Osteocyte (in vitro differentiated cells): ENCODE measurements at regions not wholly inside any gene's neighbourhood (a gene's known extent, or its start where the extent isn't known, plus 50 kb on each side); places are given as distances from the start of the nearest gene placed in this dataset.

Source experiments
- DNase-seq: peaks from one replicate; pipeline ENCODE4 v3.0.0; 2021; ENCODE audit warnings: mixed read lengths; ENCODE audit not compliant: unreplicated experiment; ENCODE audit errors: extremely low spot score
- H3K27ac Mint-ChIP-seq: one replicate; pipeline ENCODE4 v1.8.0; 2021; ENCODE audit warnings: mild to moderate bottlenecking, mixed read lengths; ENCODE audit not compliant: unreplicated experiment
- H3K27me3 Mint-ChIP-seq: one replicate; pipeline ENCODE4 v1.8.0; 2021; ENCODE audit warnings: mixed read lengths; ENCODE audit not compliant: unreplicated experiment
- H3K36me3 Mint-ChIP-seq: one replicate; pipeline ENCODE4 v1.8.0; 2021; ENCODE audit warnings: mixed read lengths; ENCODE audit not compliant: unreplicated experiment
- H3K4me1 Mint-ChIP-seq: one replicate; pipeline ENCODE4 v1.8.0; 2021; ENCODE audit warnings: mixed read lengths; ENCODE audit not compliant: unreplicated experiment
- H3K4me3 Mint-ChIP-seq: one replicate; pipeline ENCODE4 v1.8.0; 2021; ENCODE audit warnings: mild to moderate bottlenecking, moderate library complexity, mixed read lengths; ENCODE audit not compliant: unreplicated experiment
- H3K9me3 Mint-ChIP-seq: one replicate; pipeline ENCODE4 v1.8.0; 2021; ENCODE audit warnings: mixed read lengths; ENCODE audit not compliant: unreplicated experiment
- TF ChIP-seq, protein P1 (sequence below): fragments of 200-600 bp; sonication (generic); IDR thresholded peaks from 2 replicates; pipeline ENCODE4 v1.5.0; 2021; ENCODE audit warnings: antibody characterized with exemption, mild to moderate bottlenecking, moderate library complexity

DNA sequence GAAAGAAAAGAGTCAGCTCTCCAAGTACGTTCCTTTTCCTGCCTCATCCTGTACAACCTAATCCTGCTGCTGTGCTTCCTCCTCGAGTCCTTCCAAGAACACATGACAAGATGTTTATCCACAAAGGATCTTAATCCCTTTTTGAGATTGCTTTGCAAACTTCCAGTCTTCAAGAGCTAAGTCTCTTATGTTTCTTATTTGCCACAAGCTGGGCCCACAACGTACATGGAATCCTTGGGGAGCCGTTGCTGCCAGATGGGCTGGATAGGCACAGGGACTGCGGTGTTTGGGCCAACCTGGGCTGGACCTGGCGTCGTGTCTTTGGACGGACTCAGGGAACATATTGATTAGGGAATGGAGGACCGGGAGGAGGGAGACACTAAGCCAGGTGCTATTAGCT lies 79.7 kb upstream of the AFDN start:
- H3K4me1 Mint-ChIP-seq = no peaks in the 10 kb centered on the region
- peaks cover 25% of the 10 kb centered on the region for H3K27me3 Mint-ChIP-seq
- DNase-seq = no peak
- no peaks in the 10 kb centered on the region for H3K9me3 Mint-ChIP-seq
- H3K36me3 Mint-ChIP-seq = no peaks in the 10 kb centered on the region
- no peak overlapping the region for H3K27ac Mint-ChIP-seq
- TF ChIP-seq, protein P1, sequence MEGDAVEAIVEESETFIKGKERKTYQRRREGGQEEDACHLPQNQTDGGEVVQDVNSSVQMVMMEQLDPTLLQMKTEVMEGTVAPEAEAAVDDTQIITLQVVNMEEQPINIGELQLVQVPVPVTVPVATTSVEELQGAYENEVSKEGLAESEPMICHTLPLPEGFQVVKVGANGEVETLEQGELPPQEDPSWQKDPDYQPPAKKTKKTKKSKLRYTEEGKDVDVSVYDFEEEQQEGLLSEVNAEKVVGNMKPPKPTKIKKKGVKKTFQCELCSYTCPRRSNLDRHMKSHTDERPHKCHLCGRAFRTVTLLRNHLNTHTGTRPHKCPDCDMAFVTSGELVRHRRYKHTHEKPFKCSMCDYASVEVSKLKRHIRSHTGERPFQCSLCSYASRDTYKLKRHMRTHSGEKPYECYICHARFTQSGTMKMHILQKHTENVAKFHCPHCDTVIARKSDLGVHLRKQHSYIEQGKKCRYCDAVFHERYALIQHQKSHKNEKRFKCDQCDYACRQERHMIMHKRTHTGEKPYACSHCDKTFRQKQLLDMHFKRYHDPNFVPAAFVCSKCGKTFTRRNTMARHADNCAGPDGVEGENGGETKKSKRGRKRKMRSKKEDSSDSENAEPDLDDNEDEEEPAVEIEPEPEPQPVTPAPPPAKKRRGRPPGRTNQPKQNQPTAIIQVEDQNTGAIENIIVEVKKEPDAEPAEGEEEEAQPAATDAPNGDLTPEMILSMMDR = no peak
- H3K4me3 Mint-ChIP-seq = no peak overlapping the region

DNA sequence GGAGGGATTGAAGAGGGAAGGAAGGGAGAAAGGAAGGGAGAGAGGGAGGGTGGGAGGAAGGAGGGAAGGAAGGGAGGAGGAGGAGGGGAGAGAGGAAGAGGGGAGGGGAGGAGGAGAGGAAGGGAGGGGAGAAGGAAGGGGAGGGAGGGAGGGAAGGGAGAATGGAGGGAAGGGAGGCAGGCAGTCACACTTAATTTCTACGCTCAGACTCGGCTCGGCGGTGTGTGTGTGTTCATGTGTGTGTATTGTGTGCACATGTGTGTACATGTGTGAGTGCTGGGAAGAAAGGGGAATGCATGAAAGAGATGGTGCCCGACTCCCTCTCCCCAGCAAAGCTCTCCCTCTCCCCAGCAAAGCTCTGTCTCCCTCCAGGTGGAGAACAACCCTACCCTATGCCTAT lies 79.1 kb upstream of the AFDN start:
- Mint-ChIP-seq H3K4me1 (no peaks in the 10 kb centered on the region), H3K36me3 (no peaks in the 10 kb centered on the region), H3K27me3 (peaks cover 31% of the 10 kb centered on the region), H3K9me3 (no peaks in the 10 kb centered on the region), H3K4me3 (no peak overlapping the region), H3K27ac (no peak overlapping the region)
- TF ChIP-seq, protein P1 = no peak
- no peak for DNase-seq

DNA sequence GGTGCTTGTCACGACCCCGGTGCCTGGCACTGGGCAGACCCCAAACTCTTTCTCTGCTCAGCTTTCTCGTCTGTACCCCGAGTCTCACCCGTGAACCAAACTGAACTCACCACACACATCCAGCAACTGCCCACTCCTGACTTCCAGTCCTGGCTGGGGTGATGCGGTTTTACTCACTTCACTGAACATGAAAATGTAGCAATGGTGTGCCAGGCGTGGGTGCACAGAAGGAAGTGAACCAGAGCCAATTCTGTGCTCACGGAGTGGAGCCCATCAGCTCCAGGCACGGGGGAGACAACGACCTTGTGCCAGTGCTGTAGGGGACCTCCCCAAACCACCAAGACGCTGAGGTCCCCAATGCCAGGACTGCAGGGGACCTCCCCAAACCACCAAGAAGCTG lies 78.7 kb upstream of the AFDN start:
- no peak for DNase-seq
- Mint-ChIP-seq H3K27ac (no peak overlapping the region), H3K27me3 (peaks cover 31% of the 10 kb centered on the region), H3K9me3 (no peaks in the 10 kb centered on the region), H3K36me3 (no peaks in the 10 kb centered on the region), H3K4me3 (no peak overlapping the region), H3K4me1 (no peaks in the 10 kb centered on the region)
- TF ChIP-seq, protein P1 = no peak

DNA sequence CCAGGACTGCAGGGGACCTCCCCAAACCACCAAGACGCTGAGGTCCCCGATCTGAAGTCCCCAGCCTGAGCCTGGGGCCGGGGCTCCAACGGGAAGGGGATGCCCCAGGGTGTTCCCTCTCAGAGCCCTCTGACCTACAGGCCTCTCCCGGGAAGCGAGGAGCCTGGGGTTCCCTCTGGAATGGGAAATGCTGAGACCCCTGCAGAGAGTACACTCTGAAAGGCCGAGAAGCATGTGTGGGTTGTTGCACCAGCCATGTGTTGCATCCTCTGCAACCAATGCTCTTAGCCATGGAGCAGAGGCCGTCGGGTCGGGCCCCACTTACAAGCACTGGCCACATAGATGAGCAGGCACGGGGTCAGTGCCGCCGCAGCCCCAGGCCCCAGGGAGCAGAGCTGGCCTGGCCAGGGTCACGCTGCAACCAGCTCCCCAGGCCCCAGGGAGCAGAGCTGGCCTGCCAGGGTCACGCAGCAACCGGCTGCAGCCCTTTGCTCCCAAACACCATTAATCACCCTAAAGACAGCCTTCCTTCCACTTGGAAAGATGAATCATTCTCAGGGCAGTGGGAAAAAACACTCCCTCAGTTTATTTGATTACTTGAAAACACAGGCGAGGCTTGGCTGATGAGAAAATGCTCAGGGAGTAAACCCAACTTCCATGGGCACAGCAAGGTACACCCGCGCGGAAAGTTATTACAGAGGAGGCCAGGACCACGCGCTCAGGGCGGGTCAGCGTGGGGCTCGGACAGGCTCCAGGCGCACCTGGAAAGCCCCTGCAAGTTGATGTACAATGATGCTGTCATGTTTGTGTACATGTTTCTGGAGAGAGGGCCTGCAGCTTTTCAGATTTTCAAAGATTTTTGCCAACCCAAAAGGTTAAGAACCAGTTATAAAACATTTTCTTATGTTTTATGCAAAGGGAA lies 78.0 kb upstream of the AFDN start:
- TF ChIP-seq, protein P1 = no peak
- no peak overlapping the region for H3K4me3 Mint-ChIP-seq
- peaks cover 33% of the 10 kb centered on the region for H3K27me3 Mint-ChIP-seq
- H3K4me1 Mint-ChIP-seq = no peaks in the 10 kb centered on the region
- H3K27ac Mint-ChIP-seq = no peak overlapping the region
- H3K36me3 Mint-ChIP-seq = no peaks in the 10 kb centered on the region
- no peak for DNase-seq
- H3K9me3 Mint-ChIP-seq = no peaks in the 10 kb centered on the region

DNA sequence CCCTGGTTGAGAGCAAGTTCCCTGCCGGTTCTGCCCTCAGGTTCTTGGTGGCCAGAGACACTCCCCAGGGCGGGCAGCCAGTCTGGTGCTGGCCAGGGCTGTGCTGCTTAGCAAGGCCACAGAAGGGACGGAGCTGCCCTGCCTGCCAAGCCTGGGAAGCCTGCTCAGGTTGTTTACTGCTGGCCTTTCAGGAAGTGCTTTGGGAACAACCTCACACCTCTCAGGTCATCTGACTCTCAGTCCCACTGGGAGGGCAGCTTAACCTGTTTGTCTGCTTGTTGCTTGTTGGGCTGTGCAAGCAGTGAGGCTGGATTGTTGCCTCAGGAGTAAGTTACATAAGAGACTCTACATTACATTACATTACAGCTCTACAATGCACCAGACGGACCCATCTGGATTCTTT lies 75.8 kb upstream of the AFDN start:
- Mint-ChIP-seq H3K36me3 (no peaks in the 10 kb centered on the region), H3K27me3 (peaks cover 37% of the 10 kb centered on the region), H3K27ac (no peak overlapping the region), H3K4me3 (no peak overlapping the region), H3K4me1 (no peaks in the 10 kb centered on the region), H3K9me3 (no peaks in the 10 kb centered on the region)
- no peak for DNase-seq
- TF ChIP-seq, protein P1 = no peak
